HG03025 (cell line): ENCODE measurements at regions not wholly inside any gene's neighbourhood (a gene's known extent, or its start where the extent isn't known, plus 50 kb on each side); places are given as distances from the start of the nearest gene placed in this dataset.

Experiments used
- ATAC-seq: cut with Tn5 transposase; IDR thresholded peaks from one replicate; pipeline ENCODE4 v1.9.1; 2021; ENCODE audit warnings: mild to moderate bottlenecking, moderate library complexity; ENCODE audit not compliant: unreplicated experiment, low FRiP score

DNA sequence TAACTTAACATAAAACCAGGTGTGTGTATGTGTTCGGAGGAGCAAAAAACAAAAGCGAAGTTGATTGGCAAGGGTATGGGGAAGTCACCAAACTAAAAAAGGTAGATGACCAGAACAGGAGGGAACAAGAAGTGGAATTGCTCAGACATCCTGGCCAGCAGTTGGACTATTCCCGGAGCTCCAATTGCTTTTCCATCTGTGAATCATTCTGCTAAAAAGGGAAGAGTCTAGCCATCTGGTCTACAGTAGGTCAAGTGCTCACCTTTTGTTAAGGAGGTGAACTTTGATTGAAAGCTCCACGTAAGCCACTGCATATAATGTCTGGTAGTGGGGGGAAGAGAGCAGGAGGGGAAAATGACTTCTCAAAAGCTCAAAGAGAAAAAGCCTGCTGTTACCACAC is 50.0 kb upstream of the BET1 start:
- ATAC-seq = no peak

DNA sequence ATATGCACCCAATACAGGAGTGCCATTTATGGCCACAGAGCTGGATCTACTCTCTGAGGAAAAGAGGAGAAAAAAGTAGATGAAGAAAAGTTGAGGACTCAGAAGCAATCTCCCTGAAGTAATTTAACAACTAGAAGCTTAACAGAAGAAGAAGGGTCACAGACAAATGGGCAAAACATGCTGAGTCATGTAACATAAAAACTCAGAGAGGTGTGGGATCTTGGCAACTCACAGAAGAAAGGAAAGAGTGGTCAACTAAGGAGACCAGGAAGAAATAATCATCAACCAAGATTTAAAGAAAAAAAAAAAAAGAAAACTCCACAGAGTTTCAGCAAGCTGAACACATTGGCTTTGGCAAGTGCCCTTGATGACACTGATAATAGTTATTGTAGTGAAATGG is 51.8 kb upstream of the BET1 start:
- ATAC-seq = no peak

DNA sequence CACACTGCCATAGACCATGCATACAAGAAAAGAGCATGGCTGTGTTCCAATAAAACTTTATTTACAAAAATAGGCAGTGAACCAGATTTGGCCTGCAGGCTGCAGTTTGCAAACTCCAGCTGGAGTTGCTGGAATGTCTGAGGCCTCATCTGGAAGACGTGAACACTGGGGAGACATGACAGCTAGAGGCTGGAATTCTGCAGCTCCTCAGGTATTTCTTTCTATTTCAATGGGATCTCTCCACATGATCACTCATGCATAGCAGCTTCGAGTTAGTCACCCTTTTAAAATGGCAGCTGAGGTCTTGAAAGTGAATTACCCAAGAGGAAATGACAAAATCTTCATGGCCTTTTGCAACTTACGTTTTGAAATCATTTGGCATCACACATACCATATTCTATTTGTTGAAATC is 52.6 kb upstream of the BET1 start:
- no peak for ATAC-seq

DNA sequence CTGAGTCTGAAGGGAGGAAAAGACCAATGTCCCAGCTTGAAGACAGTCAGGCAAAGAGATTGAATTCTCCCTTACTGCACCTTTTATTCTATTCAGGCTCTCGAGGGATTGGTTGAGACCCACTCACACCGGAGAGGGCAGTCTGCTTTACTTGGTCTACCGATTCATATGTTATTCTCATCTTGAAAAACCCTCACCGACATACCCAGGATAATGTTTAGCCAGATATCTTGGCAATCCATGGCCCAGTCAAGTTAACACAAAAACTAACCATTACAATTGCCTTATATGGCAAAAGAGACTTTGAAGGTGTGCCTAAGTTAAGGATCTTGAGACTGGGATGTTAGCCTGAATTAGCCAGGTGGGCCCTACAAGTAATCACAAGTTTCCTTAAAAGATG is 53.8 kb upstream of the BET1 start:
- no peak for ATAC-seq

DNA sequence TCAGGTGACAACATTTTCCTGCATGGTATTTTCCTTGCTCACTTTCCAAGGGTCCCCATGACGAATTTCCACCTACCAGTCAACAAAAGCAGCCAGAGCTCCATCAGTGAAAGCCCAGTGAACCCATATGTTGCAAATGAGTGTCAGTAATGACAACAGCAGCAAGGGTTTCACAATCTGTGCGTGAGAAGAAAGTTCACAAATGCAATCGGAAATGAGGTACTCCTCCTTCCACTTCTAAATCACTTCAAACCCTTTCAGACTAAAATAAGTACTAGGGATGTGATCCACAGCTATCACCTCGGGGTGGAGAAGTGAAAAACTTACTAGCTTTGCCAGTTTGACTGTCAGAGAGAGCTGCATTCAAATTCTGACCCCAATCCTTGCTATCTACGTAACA is 55.6 kb upstream of the BET1 start:
- no peak for ATAC-seq

DNA sequence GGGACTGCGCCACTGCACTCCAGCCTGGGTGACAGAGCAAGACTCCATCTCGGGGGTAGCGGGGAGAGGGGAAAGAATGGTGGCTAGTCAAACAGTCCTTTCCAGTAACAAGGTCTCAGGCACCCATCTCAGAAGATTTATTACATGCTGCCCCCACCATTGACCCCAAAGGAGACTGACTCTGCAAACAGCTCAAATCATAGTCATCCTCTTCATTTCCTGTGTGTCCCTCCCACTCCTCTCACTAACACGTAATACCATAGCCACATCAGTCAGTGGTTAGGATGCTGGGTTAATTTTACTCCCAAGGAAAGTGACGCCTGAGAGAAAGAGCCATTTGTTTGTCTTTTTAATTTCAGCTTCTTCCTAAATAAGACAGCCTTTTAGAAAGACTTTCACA is 56.6 kb upstream of the BET1 start:
- no peak for ATAC-seq

DNA sequence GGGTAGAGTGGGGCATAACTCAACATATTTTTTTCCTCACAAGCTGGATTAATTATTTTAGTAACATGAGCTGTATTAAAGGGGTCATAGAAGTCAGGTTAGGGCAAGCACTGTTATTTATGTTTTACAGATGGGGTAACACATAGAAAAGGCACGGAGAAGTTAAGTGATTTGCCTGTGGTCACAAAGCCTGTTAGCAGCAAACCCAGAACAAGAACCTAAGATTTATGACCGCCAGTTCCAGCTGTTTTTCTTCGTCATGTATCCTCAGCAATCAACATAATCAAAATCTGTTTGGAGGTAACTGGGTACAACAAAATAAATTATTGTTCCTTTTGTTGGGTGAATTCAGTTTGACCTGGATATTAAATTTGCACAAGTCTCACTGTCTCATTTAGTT is 57.2 kb upstream of the BET1 start:
- no peak for ATAC-seq

DNA sequence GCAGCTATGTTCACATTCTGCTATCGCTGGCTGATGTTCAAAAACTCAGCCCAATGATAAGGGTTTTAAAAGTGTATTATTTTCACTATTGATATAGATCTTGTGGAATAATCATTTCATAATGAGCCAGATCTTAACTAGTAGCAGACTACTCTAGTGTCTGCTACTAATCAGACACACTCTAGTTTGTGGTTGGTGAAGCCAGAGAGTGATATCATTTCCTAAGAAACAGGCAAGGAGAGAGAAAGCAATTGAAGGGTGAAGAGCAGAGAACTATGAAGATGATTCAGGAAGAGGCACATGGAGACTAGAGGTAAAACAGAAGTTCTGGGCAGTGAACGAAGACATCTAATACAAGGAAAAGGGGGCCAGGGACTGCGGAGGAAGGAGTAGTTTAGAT is 58.2 kb upstream of the BET1 start:
- no peak for ATAC-seq

DNA sequence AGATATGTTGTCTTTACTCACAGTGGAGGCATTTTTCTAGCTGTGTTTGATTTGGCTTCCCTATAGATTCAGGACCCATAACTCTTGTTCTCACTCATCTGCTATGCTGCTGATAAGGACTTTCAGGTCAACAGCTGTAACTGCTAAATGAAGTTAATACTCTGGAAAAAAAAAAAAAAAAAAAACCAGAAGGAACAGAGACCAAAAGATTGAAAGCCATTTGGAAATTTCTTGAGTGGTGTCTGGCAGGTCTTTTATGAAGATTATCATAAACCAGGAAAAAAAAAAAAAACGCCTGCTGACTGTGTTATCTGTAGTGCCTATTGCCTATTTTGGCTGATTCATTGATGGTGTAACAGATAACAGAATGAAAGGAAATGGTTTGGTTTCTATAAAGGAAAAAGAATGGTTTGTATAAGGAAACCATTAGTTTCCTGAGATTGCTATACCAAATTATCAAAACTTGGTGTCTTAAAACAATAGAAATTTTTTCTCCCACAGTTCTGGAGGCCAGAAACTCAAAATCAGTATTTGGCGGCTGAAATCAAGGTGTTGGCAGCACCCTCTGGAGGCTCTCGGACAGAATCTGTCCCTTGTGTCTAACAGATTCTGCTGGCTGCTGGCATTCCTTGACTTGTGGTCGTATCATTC is 60.5 kb upstream of the BET1 start:
- no peak for ATAC-seq

DNA sequence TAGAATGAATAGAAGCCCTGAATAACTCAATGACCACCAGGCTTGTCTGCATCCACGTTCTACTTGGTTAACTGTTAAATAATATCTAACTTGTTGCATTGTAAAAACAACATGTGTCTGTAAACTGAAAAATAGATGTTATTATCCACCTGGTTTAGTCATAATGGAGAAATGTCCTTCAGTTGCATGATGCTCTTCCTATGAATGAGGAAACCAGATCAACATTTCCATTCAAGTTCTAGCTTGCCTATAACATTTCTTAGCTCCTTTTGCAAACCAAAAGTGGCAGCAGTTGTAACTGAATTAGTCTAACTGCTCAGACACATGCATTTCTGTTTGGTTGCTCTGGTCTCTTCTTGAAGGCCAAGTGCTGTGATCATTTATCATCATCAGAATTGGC is 62.9 kb upstream of the BET1 start:
- no peak for ATAC-seq

DNA sequence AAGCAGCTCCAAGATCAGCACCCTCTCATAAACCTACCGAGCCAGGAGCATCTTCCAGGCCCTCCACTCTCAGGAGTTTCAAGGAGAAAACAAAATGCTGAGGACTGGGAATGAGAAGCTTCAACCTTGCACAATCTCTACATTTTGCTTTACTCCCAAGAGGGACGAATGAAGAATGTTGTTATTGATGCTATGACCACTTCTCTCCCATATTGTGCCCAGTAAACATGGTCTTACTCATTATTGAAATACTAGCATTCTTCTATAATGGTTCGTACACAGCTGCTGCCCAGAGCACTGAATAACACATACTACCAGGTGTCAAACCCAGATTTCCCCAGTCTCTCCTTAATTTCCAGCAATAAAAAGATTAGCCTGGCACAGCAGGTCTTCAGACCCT is 63.4 kb upstream of the BET1 start:
- ATAC-seq = no peak

DNA sequence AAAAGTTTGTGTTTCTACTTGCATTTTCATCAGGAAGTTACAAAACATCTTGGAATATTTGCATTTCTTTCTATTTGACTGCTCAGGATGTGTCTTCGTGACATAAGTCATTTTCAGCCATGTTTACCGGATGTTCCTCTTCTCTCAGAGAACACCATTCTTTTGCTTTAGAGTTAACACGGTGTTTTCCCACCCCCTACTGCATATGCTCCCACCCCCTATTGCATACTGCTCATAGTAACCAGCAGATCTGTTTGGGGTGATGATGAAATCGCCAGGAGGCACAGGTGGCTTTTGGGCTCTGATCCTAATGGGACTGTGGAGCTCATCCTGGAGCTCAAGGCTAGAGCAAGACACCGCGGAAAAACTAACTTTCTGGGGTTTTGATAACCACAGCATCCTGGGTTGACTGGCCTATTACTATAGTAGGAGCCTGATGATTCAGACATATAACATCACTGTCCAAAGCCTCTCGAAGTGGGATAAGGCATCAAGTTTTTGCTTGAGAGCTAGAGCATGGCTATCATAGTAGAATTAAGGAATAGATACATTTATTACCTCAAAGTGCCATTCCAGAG is 65.1 kb upstream of the BET1 start:
- ATAC-seq = peak; percentile 57

DNA sequence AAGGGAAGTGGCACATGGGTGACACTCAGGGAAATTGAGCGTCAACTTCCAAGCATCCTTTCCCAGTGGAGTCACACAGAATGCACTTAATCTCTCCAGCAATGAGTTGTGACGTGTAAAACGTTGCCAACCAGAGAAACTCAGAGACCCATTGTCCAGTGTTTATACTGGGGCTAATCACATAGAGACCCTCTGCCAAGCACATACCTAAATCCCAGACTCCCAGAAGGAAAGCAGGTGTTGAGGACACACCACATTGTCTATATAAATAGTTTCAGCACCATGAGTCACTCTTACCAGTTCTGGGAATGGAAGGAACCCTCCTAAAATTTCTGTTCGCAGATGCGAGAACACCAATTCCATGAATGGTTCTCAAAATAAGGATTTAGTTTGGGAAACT is 76.4 kb upstream of the BET1 start:
- ATAC-seq = no peak

DNA sequence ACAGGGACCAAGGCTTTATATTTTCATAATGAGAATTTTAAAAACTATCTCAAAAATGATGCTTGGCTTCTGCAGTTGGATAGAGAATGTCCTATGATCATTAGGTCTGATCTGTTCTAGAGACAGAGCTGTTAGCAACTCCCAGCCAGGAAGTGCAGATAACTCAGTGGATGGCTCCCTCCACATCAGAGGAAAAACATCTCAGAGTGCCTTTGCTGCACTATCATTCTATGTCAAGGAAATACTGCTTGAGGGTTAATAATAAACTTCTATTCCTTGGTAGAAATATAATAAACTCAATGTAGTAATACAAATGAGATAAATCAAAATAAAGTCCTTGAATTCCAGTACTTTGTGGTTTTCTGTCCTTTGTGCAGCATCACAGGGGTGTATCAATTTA is 78.0 kb upstream of the BET1 start:
- ATAC-seq = no peak

DNA sequence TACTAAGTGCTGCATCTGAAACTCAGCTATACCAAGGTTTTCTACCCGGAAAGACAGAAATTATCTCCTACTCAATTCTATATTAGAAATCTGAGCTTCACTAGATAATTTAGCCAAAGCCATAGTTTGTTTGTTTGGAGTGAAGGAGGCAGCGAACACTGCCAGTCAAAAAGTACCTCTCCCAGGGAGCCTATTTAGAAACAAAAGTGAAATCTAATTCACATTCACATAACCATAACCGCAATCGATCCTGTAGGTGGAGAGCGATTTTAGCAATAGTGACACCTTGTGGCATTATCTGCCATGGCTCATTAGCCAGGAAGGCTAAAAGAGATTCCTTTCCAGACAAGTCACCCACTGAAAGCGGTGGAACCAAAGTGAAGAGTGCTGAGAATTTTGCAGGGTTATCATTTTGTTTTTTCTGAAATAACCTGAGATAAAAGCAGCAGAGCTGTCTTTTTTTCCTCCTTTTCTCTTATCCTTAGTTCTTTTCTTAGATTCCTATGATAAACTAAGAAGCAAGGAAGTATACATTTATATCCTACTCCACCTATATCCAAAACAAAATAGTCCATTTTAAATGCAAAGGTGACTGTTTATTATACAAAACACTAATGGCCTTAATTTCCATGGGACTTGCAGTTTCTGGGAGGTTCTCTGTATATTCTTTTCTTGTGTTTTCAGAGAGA is 83.7 kb upstream of the BET1 start:
- ATAC-seq = peak; percentile 97

DNA sequence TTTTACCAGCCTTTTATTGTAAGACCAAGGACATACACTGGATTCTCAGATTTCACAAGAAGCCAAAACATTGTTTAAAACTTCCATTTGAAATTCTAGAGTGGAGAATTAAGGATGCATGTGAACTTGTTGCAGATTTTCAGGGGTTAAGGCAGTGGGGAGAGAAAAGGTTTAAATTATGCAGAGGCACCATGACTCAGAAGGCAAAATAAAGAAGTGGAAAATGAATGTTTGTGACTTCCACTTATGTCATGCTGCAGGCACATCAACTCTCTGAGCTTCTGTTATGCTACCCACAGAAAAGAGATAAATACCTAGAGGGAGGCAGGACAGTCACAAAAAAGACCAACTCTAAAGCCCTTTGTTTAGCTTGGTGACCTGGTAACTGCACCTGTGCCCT is 84.4 kb upstream of the BET1 start:
- no peak for ATAC-seq

DNA sequence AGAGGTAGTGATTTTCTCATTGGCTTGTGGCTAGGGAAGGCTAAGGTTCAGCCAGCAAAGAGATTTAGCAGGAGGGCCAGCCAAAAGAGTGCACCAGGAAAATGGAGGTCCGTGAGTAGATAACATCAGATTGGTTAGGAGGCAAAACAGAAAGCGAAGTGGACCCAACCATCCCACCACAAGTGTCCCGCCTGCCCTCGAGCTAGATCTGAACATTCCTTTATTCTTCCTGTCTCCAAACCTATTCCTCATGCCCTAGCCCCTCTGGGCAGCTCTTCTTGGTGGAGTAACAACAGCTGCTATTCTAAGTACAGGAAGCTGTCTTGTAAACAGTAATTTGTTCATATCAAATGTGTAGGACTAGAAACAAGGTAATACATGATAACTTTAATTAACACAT is 85.7 kb upstream of the BET1 start:
- no peak for ATAC-seq

DNA sequence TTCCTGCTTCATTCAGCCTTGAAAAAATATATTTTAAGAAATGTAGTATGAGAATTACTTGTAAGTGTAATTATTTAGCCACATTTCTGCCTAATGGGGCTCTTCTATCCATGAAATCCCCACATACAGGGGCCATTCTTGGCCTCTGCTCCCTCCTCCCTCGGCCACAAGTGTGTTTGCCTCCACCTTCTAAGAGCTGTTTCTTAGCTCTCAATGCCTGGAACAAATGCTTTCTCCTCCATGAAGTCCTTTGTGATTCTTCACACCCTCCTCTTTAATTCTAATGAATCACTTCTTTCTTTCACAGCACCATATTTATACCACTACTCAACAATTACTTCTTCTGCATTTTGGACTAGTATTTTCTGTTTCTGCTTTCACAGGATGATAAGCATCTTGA is 88.8 kb upstream of the BET1 start:
- ATAC-seq = no peak

DNA sequence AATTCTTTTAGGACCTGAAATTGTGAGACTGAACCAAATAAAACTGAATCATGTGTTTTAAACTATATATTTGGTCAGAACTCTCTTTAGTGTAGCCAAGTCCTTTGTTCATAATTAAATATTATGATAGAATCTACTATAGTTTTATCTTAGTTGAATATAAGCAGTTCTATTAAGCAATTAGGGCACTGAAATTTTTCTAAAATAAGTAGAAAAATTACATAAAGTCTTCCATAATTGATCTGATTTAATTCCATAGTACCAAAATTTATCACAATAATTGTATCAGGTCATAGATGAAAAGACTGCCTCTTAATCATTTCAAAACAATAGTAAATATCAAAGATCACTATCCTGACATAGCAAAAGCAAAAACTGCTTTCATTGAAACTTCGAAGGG is 90.1 kb upstream of the BET1 start:
- ATAC-seq = no peak

DNA sequence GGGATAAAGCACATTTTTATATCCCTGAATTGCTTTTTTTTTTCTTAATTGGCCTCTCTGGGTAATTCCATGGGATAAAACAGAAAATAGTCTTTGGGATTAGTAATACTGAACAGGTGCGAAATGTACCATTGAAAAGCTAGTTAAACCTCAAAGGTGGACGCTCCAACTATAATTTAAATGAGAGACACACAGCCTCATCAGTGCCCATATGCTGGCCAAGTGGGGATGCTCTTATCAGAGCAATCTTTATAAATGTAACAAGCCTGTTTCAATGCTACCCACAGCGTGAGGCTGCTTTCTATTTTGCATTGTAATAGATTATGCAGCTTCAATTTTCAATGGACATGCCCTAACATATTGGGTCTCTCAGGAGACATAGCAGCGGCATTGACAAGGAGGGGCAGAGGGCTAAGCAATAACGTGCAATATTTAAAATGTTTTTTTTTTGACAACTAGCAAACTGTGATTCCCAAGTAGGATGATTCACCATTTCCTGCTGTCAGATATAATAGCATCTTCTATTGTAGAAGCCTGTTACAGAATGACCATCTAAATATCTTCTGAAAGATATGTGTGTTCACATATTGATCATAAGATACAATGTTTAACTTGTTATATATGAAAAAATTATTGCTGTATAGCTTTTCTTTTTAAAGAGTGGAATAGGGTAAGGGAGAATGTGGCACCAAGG is 91.3 kb upstream of the BET1 start:
- no peak for ATAC-seq

DNA sequence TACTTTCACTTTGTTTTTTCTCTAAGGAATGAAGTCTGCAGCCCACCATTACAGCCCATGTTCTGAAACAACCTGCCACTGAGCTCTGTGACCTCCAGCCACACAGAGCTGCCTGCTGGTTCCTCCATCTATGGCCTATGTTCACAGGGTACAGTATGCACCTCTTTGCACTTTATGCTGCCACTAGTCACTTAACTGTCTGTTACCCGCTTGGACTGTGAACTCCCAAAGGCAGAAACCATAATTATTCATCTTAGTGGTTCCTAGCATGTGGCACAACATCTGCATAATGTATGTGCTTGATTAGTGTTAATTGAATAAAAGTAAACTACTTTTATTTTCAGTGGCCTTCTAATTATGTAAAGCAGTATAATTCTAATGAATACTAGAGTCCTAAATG is 95.5 kb upstream of the BET1 start:
- no peak for ATAC-seq
